ENCODE measurements at regions not wholly inside any gene's neighbourhood (a gene's known extent, or its start where the extent isn't known, plus 50 kb on each side); places are given as distances from the start of the nearest gene placed in this dataset.

GRCh38 chr3:72290859-72291638, 506.1 kb upstream of the PROK2 start:
- peaks cover 12% of the 10 kb centered on the region for H3K27me3 ChIP-seq (ENCODE audit: control insufficient read depth, insufficient read depth, low read length)
- DNase-seq (ENCODE audit: low read depth): no peak
- TF ChIP-seq CTCF (IDR thresholded peaks at IDR 0.05; ENCODE audit: insufficient read depth, low read length, poor library complexity, severe bottlenecking): no peak

GRCh38 chr3:72289692-72290071, 504.7 kb upstream of the PROK2 start:
- H3K36me3 ChIP-seq (ENCODE audit: control insufficient read depth, insufficient read depth, low read length): no peaks in the 10 kb centered on the region
- no peak for TF ChIP-seq CTCF (IDR thresholded peaks at IDR 0.05; ENCODE audit: insufficient read depth, low read length, poor library complexity, severe bottlenecking)
- no peak overlapping the region for H3K4me3 ChIP-seq (ENCODE audit: low read depth, low read length)
- DNase-seq (ENCODE audit: low read depth): no peak
- peaks cover 13% of the 10 kb centered on the region for H3K27me3 ChIP-seq (ENCODE audit: control insufficient read depth, insufficient read depth, low read length)

More at GRCh38 chr3:72290859-72291638, 506.1 kb upstream of the PROK2 start:
- Histone ChIP-seq H3K4me3 (ENCODE audit: low read depth, low read length) (no peak overlapping the region), H3K36me3 (ENCODE audit: control insufficient read depth, insufficient read depth, low read length) (no peaks in the 10 kb centered on the region)

- DNase-seq (ENCODE audit: low read depth): peak; percentile 26
- no peak overlapping the region for H3K4me3 ChIP-seq (ENCODE audit: low read depth, low read length)
Observed at GRCh38 chr3:72288955-72289691, 504.2 kb upstream of the PROK2 start.

GRCh38 chr3:72287956-72288355, 503.0 kb upstream of the PROK2 start:
- Histone ChIP-seq H3K4me3 (ENCODE audit: low read depth, low read length) (no peak overlapping the region), H3K36me3 (ENCODE audit: control insufficient read depth, insufficient read depth, low read length) (no peaks in the 10 kb centered on the region), H3K27me3 (ENCODE audit: control insufficient read depth, insufficient read depth, low read length) (peaks cover 11% of the 10 kb centered on the region)
- no peak for DNase-seq (ENCODE audit: low read depth)
- no peak for TF ChIP-seq CTCF (IDR thresholded peaks at IDR 0.05; ENCODE audit: insufficient read depth, low read length, poor library complexity, severe bottlenecking)

More at GRCh38 chr3:72288955-72289691, 504.2 kb upstream of the PROK2 start:
- H3K36me3 ChIP-seq (ENCODE audit: control insufficient read depth, insufficient read depth, low read length): no peaks in the 10 kb centered on the region
- TF ChIP-seq CTCF (IDR thresholded peaks at IDR 0.05; ENCODE audit: insufficient read depth, low read length, poor library complexity, severe bottlenecking): no peak
- peaks cover 11% of the 10 kb centered on the region for H3K27me3 ChIP-seq (ENCODE audit: control insufficient read depth, insufficient read depth, low read length)

GRCh38 chr3:72285502-72285901, 500.6 kb upstream of the PROK2 start:
- no peak overlapping the region for H3K4me3 ChIP-seq (ENCODE audit: low read depth, low read length)
- TF ChIP-seq CTCF (IDR thresholded peaks at IDR 0.05; ENCODE audit: insufficient read depth, low read length, poor library complexity, severe bottlenecking): no peak
- DNase-seq (ENCODE audit: low read depth): no peak
- H3K36me3 ChIP-seq (ENCODE audit: control insufficient read depth, insufficient read depth, low read length): no peaks in the 10 kb centered on the region
- H3K27me3 ChIP-seq (ENCODE audit: control insufficient read depth, insufficient read depth, low read length): peaks cover 11% of the 10 kb centered on the region

Measured in kidney epithelial cell (primary cell).